ENCODE measurements at regions not wholly inside any gene's neighbourhood (a gene's known extent, or its start where the extent isn't known, plus 50 kb on each side); places are given as distances from the start of the nearest gene placed in this dataset.

DNA sequence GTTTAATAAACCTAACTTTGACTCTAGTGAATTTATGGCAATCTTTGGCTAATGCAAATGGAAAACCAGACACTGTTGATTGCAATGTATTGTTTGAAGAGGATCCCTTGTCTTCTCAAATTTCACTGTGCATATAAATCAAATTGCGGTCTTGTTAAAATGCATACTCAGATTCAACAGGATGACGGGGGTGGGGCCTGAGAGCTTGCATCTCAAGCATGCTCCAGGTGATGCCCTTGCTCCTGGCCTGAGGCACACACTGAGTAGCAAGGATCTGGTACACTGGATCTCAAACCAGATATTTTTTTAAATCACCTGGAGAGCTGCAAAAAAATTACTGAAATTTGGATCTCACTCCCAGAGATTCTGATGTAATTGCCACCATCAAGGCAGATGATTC is 463.7 kb downstream of the DNAH5 start:
- no peak for DNase-seq (ENCODE audit: low read depth in 1 of 2, low spot score in 1 of 2)
- no peaks in the 10 kb centered on the region for H3K27me3 ChIP-seq (ENCODE audit: insufficient read depth, poor library complexity, severe bottlenecking)
- TF ChIP-seq GABPA (IDR thresholded peaks at IDR 0.05; ENCODE audit: low read depth) = no peak
- TF ChIP-seq, protein P1, sequence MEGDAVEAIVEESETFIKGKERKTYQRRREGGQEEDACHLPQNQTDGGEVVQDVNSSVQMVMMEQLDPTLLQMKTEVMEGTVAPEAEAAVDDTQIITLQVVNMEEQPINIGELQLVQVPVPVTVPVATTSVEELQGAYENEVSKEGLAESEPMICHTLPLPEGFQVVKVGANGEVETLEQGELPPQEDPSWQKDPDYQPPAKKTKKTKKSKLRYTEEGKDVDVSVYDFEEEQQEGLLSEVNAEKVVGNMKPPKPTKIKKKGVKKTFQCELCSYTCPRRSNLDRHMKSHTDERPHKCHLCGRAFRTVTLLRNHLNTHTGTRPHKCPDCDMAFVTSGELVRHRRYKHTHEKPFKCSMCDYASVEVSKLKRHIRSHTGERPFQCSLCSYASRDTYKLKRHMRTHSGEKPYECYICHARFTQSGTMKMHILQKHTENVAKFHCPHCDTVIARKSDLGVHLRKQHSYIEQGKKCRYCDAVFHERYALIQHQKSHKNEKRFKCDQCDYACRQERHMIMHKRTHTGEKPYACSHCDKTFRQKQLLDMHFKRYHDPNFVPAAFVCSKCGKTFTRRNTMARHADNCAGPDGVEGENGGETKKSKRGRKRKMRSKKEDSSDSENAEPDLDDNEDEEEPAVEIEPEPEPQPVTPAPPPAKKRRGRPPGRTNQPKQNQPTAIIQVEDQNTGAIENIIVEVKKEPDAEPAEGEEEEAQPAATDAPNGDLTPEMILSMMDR (IDR thresholded peaks at IDR 0.05; ENCODE audit: insufficient read depth, low read length) = no peak
- TF ChIP-seq, protein P2, sequence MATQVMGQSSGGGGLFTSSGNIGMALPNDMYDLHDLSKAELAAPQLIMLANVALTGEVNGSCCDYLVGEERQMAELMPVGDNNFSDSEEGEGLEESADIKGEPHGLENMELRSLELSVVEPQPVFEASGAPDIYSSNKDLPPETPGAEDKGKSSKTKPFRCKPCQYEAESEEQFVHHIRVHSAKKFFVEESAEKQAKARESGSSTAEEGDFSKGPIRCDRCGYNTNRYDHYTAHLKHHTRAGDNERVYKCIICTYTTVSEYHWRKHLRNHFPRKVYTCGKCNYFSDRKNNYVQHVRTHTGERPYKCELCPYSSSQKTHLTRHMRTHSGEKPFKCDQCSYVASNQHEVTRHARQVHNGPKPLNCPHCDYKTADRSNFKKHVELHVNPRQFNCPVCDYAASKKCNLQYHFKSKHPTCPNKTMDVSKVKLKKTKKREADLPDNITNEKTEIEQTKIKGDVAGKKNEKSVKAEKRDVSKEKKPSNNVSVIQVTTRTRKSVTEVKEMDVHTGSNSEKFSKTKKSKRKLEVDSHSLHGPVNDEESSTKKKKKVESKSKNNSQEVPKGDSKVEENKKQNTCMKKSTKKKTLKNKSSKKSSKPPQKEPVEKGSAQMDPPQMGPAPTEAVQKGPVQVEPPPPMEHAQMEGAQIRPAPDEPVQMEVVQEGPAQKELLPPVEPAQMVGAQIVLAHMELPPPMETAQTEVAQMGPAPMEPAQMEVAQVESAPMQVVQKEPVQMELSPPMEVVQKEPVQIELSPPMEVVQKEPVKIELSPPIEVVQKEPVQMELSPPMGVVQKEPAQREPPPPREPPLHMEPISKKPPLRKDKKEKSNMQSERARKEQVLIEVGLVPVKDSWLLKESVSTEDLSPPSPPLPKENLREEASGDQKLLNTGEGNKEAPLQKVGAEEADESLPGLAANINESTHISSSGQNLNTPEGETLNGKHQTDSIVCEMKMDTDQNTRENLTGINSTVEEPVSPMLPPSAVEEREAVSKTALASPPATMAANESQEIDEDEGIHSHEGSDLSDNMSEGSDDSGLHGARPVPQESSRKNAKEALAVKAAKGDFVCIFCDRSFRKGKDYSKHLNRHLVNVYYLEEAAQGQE (IDR thresholded peaks at IDR 0.05; ENCODE audit: insufficient replicate concordance, low read depth) = no peak
- no peak for TF ChIP-seq POLR2AphosphoS5 (IDR thresholded peaks at IDR 0.05; ENCODE audit: low read depth)
- no peak for TF ChIP-seq SPI1 (IDR thresholded peaks at IDR 0.05; ENCODE audit: borderline replicate concordance, low read depth)
- no peak overlapping the region for H3K27ac ChIP-seq (replicated peaks)
- no peak overlapping the region for H3K4me3 ChIP-seq (replicated peaks; ENCODE audit: insufficient read depth, low read length)

DNA sequence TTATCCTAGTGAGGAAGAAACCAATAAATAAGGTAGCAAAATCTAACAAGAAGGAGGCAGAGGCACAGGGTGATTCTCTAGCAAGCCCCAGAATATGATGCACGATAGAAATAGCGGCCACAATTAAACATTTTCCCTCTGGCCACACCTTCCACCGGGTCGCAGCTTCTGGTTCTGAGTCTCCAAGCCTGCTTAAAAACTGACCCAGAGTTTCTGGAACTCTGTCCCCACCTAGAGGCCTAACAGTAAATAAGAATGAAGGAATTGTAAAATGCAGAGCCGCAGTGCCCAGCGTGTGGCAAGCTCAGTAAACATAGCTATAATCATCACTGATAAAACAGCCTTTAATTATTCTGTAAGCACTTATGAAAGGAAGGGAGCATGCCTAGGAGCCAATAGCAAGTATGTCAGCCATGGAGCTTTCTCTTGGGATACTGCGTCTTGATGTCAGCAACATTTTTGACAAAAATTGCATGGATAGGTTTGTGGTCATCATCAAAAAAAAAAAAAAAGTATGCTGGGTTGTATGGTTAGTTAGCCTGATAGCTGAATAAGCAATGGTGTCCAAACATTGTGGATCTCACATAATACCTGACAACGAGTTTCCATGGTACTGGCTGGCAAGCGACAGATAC is 465.5 kb downstream of the DNAH5 start:
- TF ChIP-seq, protein P1 (IDR thresholded peaks at IDR 0.05; ENCODE audit: insufficient read depth, low read length) = no peak
- TF ChIP-seq POLR2AphosphoS5 (IDR thresholded peaks at IDR 0.05; ENCODE audit: low read depth) (no peak), GABPA (IDR thresholded peaks at IDR 0.05; ENCODE audit: low read depth) (no peak), SPI1 (IDR thresholded peaks at IDR 0.05; ENCODE audit: borderline replicate concordance, low read depth) (no peak)
- TF ChIP-seq, protein P2 (IDR thresholded peaks at IDR 0.05; ENCODE audit: insufficient replicate concordance, low read depth) = no peak
- H3K4me3 ChIP-seq (replicated peaks; ENCODE audit: insufficient read depth, low read length) = no peak overlapping the region
- DNase-seq (ENCODE audit: low read depth in 1 of 2, low spot score in 1 of 2) = peak in 1 of 2 experiments; percentile 1
- no peak overlapping the region for H3K27ac ChIP-seq (replicated peaks)
- no peaks in the 10 kb centered on the region for H3K27me3 ChIP-seq (ENCODE audit: insufficient read depth, poor library complexity, severe bottlenecking)

DNA sequence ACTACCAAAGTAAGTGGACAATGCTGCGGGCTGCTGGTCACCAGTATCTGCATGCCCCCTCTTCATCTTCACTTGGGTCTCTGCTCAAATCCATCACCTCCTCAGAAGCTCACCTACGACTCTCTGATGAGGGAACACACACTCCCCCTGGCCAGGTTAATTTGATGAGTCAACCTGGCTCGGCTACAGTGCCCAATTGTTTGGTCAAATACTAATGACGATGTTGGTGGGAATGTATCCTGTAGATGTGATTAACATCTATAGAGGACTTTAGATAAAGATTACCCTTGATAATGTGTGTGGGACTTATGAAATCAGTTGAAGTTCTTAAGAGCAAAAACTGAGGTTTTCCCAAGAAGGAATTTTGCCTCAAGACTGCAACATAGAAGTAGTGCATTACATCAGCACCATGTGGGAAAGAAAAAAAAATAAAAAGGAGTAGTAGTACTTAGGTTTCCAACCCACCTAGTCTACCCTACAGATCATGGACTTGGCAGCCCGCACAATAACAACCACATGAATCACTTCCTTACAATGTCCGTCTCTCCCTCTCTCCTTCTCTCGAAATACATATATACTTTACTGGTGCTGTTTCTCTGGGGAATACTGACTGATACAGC is 467.3 kb downstream of the DNAH5 start:
- H3K27me3 ChIP-seq (ENCODE audit: insufficient read depth, poor library complexity, severe bottlenecking) = no peaks in the 10 kb centered on the region
- no peak overlapping the region for H3K27ac ChIP-seq (replicated peaks)
- DNase-seq (ENCODE audit: low read depth in 1 of 2, low spot score in 1 of 2) = no peak
- TF ChIP-seq, protein P1 (IDR thresholded peaks at IDR 0.05; ENCODE audit: insufficient read depth, low read length) = no peak
- TF ChIP-seq POLR2AphosphoS5 (IDR thresholded peaks at IDR 0.05; ENCODE audit: low read depth) = no peak
- TF ChIP-seq, protein P2 (IDR thresholded peaks at IDR 0.05; ENCODE audit: insufficient replicate concordance, low read depth) = no peak
- no peak for TF ChIP-seq GABPA (IDR thresholded peaks at IDR 0.05; ENCODE audit: low read depth)
- no peak for TF ChIP-seq SPI1 (IDR thresholded peaks at IDR 0.05; ENCODE audit: borderline replicate concordance, low read depth)
- H3K4me3 ChIP-seq (replicated peaks; ENCODE audit: insufficient read depth, low read length) = no peak overlapping the region
